ENCODE measurements at regions not wholly inside any gene's neighbourhood (a gene's known extent, or its start where the extent isn't known, plus 50 kb on each side); places are given as distances from the start of the nearest gene placed in this dataset.

- H3K18ac ChIP-seq (ENCODE audit: low read depth, low read length): no peak overlapping the region
- no peak overlapping the region for H2AK9ac ChIP-seq (replicated peaks; ENCODE audit: low read depth, low read length, poor library complexity)
- no peaks in the 10 kb centered on the region for H3K9me3 ChIP-seq (ENCODE audit: control insufficient read depth, insufficient read depth, low read length)
- H3K4me2 ChIP-seq (ENCODE audit: low read depth, low read length): no peak overlapping the region
- H3K27ac ChIP-seq (ENCODE audit: insufficient read depth, low read length): no peak overlapping the region
- BruUV-seq (replicated peaks): no TSS peak
- H3K36me3 ChIP-seq (ENCODE audit: control insufficient read depth, insufficient read depth, low read length): no peaks in the 10 kb centered on the region
- ChIA-PET CTCF (no interaction called here), POLR2A (ENCODE audit: unreplicated experiment) (no interaction called here)
- H3K4me1 ChIP-seq (ENCODE audit: control insufficient read depth, insufficient read depth, low read length): peaks cover 2% of the 10 kb centered on the region; the same call in 1 of the 2 replicates
- no peak overlapping the region for H3K23ac ChIP-seq (ENCODE audit: low read depth, low read length)
- H3K79me1 ChIP-seq (ENCODE audit: low read depth in 1 of 2, low read length in 2 of 2): no peaks in the 10 kb centered on the region
- H3K27me3 ChIP-seq (ENCODE audit: control insufficient read depth, insufficient read depth, low read length): no peaks in the 10 kb centered on the region
- no peak overlapping the region for H3K4me3 ChIP-seq (ENCODE audit: insufficient read depth, low read depth, low read length)
- H2BK5ac ChIP-seq (ENCODE audit: low read depth, low read length, poor library complexity, severe bottlenecking): no peak overlapping the region
- intact Hi-C loops (cut with micrococcal nuclease): loop anchor here (10.0 kb wide), 6 partner anchors 267 to 1377 kb away; partner anchors contain the start of gene MEIS2
- no peak overlapping the region for H3K9ac ChIP-seq (ENCODE audit: low read depth, low read length)
- no peak overlapping the region for H2AK5ac ChIP-seq (ENCODE audit: low read depth, low read length)
- no peak for TF ChIP-seq BHLHE40 (IDR thresholded peaks at IDR 0.05; ENCODE audit: low read depth, low read length)
- TF ChIP-seq CEBPB (IDR thresholded peaks at IDR 0.05; ENCODE audit: low read depth, low read length): no peak
- TF ChIP-seq CTCF (conservative IDR thresholded peaks at IDR 0.05; ENCODE audit: low read depth, low read length): no peak
- H2AFZ ChIP-seq (replicated peaks; ENCODE audit: low read length, poor library complexity): no peak overlapping the region
- no peak overlapping the region for H4K8ac ChIP-seq (ENCODE audit: low read depth in 2 of 2, low read length in 2 of 2)
- no peak overlapping the region for H2BK20ac ChIP-seq (ENCODE audit: low read depth, low read length)
- H3K9me1 ChIP-seq (ENCODE audit: insufficient read depth, low read length): no peaks in the 10 kb centered on the region
- H4K5ac ChIP-seq (ENCODE audit: low read depth, low read length): no peak overlapping the region
- H3K56ac ChIP-seq (ENCODE audit: extremely low read depth, insufficient read depth, low read length): no peak overlapping the region
- DNase-seq (no peak), ATAC-seq (ENCODE audit: low read depth) (no peak)
- H2BK15ac ChIP-seq (ENCODE audit: low read depth, low read length): no peak overlapping the region
- dilution Hi-C loops (cut with HindIII; ENCODE audit: low sequenced_read_pairs, unreplicated experiment): no loop called here
- no peak overlapping the region for H3K14ac ChIP-seq (replicated peaks; ENCODE audit: low read depth, low read length)
- no peaks in the 10 kb centered on the region for H4K20me1 ChIP-seq (ENCODE audit: insufficient read depth, low read length)
- no peak overlapping the region for H4K91ac ChIP-seq (ENCODE audit: insufficient read depth, low read depth, low read length)
- 100% methylated on average over 1 of the region's 3 CpGs; no CpG with 5 or more reads in 1 of the 2 experiments for WGBS, 2 experiments (ENCODE audit: extremely low coverage in 2 of 2, insufficient read length in 1 of 2)
- no peak overlapping the region for H2BK120ac ChIP-seq (ENCODE audit: low read depth, low read length)
- no peak overlapping the region for H3K4ac ChIP-seq (ENCODE audit: low read depth, low read length)
- in situ Hi-C loops (cut with MboI; ENCODE audit: low sequenced_read_pairs): loop anchor here (10.0 kb wide), 1 partner anchor 1377 kb away; no protein-coding TSS in a partner anchor
These were observed 211.8 kb upstream of the DPH6 start for GRCh38 chr15:35757765-35758164.

Data from IMR-90 (cell line).